ENCODE measurements at regions not wholly inside any gene's neighbourhood (a gene's known extent, or its start where the extent isn't known, plus 50 kb on each side); places are given as distances from the start of the nearest gene placed in this dataset.

- no peaks in the 10 kb centered on the region for H3K9me3 ChIP-seq
- DNase-seq (ENCODE audit: low spot score in 2 of 2): no peak
- WGBS: 91% methylated on average over 25 of the region's 26 CpGs
- no peaks in the 10 kb centered on the region for H3K27me3 ChIP-seq
- H3K4me3 ChIP-seq: no peak overlapping the region
- H3K36me3 ChIP-seq: no peaks in the 10 kb centered on the region
- no peak overlapping the region for H3K27ac ChIP-seq
- TF ChIP-seq CTCF (IDR thresholded peaks at IDR 0.05) (no peak), POLR2A (IDR thresholded peaks at IDR 0.05) (no peak), POLR2AphosphoS5 (IDR thresholded peaks at IDR 0.05) (no peak), EP300 (IDR thresholded peaks at IDR 0.05) (no peak)
- H3K4me1 ChIP-seq: no peaks in the 10 kb centered on the region
Measured at GRCh38 chr16:85503679-85504231, 109.4 kb upstream of the GSE1 start.

- H3K27ac ChIP-seq: no peak overlapping the region
- H3K27me3 ChIP-seq: no peaks in the 10 kb centered on the region
- TF ChIP-seq EP300 (IDR thresholded peaks at IDR 0.05) (no peak), POLR2AphosphoS5 (IDR thresholded peaks at IDR 0.05) (no peak), POLR2A (IDR thresholded peaks at IDR 0.05) (no peak), CTCF (IDR thresholded peaks at IDR 0.05) (no peak)
- 73% methylated on average over 6 of the region's 9 CpGs for WGBS
- no peaks in the 10 kb centered on the region for H3K9me3 ChIP-seq
- no peak for DNase-seq (ENCODE audit: low spot score in 2 of 2)
- no peaks in the 10 kb centered on the region for H3K4me1 ChIP-seq
- H3K36me3 ChIP-seq: no peaks in the 10 kb centered on the region
- no peak overlapping the region for H3K4me3 ChIP-seq
Measured at GRCh38 chr16:85504242-85504641, 108.9 kb upstream of the GSE1 start.

GRCh38 chr16:85505794-85506634, 107.1 kb upstream of the GSE1 start:
- no peak for DNase-seq (ENCODE audit: low spot score in 2 of 2)
- no peak for TF ChIP-seq CTCF (IDR thresholded peaks at IDR 0.05)
- no peaks in the 10 kb centered on the region for H3K36me3 ChIP-seq
- no peak overlapping the region for H3K27ac ChIP-seq
- no peaks in the 10 kb centered on the region for H3K27me3 ChIP-seq
- no peaks in the 10 kb centered on the region for H3K9me3 ChIP-seq
- H3K4me3 ChIP-seq: no peak overlapping the region
- no peaks in the 10 kb centered on the region for H3K4me1 ChIP-seq
- WGBS: 85% methylated on average over 20 of the region's 20 CpGs

GRCh38 chr16:85506635-85506911, 106.5 kb upstream of the GSE1 start:
- 92% methylated on average over 8 of the region's 8 CpGs for WGBS
- no peaks in the 10 kb centered on the region for H3K36me3 ChIP-seq

More at GRCh38 chr16:85506635-85506911, 106.5 kb upstream of the GSE1 start:
- Histone ChIP-seq H3K4me3 (no peak overlapping the region), H3K27ac (no peak overlapping the region), H3K9me3 (no peaks in the 10 kb centered on the region), H3K27me3 (no peaks in the 10 kb centered on the region), H3K4me1 (no peaks in the 10 kb centered on the region)
- no peak for TF ChIP-seq CTCF (IDR thresholded peaks at IDR 0.05)
- TF ChIP-seq POLR2AphosphoS5 (IDR thresholded peaks at IDR 0.05): no peak
- no peak for TF ChIP-seq POLR2A (IDR thresholded peaks at IDR 0.05)
- TF ChIP-seq EP300 (IDR thresholded peaks at IDR 0.05): no peak
- DNase-seq (ENCODE audit: low spot score in 2 of 2): no peak
